ENCODE measurements at regions not wholly inside any gene's neighbourhood (a gene's known extent, or its start where the extent isn't known, plus 50 kb on each side); places are given as distances from the start of the nearest gene placed in this dataset.

DNA sequence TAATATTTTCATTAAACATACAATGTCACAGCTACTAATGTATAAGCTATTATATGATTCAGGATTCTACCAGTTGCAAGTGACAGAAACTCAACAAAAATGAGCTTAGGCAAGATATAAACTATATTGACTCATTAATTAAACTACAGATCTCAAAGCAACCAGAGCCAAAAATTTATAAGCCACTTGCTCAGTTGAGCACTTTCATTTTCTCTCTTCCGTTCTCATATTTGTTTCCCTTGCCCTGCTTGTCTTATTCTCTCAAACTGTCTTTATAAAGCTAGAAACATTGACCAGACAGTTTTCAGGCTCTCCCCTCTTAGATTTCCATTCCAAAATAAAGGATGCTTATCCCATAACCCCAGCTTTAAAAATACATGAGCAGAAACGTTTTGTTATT is 60.2 kb upstream of the DGKB start:
- DNase-seq, result no peak

DNA sequence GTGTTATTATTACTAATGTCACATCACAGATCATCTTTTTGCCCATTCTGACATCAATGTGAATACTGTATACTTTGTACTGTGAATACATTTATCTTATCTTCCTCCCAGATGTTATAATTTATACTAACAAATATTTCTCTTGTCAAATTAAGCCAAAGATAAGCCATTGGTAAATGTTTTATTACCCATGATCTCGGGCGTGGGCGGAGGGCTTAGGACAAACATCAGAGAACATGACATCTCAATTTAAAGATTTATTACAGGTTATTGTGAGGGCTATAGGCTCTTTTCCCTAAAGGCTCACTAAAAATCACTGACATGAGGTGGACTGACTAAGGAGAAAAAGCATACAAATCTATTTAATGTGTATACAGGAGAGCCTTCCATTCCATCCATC is 58.2 kb upstream of the DGKB start:
- DNase-seq, result no peak

DNA sequence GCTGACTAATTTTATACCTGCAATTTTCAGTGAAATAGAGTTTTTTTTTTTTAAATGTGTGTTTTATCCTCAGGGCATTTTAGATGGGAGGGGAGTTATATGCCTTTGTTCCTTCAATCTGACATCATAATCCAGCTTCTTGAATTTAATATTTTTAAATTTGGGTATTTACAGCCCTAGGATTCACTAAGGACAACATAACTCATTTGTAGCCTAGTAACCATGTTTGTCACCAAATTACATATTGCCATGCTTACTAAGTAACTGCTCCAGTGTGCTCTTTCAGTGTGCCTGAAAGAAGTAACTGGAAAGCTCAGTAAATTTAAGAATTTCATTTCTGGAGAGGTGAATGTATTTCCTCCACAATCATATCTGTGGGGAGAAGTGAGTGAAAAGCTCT is 56.8 kb upstream of the DGKB start:
- no peak for DNase-seq

DNA sequence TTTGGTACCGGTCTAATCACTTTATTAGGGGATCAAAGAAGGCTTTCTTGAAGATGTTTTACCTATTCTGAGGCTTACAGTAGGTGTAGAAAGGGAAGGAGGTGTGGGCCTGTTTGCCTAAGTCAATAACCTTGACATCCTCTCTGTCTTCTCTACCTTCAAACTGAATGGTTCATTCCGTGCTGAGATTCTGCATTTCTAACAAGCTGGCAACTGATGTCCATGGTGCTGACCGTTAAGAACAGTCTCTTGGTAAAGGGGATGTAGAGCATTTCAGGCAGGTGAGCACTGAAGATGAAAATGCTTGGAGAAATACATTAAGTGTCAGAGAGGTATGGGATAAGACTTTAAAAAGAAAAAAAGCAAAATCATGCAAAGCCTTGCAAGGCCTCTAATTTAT is 51.5 kb upstream of the DGKB start:
- no peak for DNase-seq

Data from SW 1271 (cell line).